ENCODE measurements at regions not wholly inside any gene's neighbourhood (a gene's known extent, or its start where the extent isn't known, plus 50 kb on each side); places are given as distances from the start of the nearest gene placed in this dataset.

DNA sequence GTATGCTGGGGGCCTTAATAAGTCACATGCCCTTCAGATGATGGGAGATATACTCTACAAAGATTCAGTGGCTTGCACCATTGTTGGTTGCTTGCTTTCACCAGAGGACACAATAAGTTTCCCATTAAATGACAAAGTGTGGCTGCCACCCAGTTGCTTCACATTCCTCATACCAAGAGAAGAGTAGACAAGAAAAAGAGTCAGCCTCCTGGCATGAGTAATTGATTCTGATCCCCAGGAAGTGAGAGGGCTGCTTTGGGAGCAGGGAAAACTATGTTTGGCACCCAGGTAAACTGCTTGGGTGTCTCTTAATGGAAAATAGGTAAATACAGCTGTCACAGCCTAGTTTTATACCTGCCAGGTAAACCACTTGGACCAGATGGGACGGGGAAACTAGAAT, 66.7 kb upstream of the IL6 start:
- Histone ChIP-seq H3K9me3 (ENCODE audit: insufficient read depth, low read depth) (no peaks in the 10 kb centered on the region), H3K4me1 (replicated peaks; ENCODE audit: insufficient read depth) (0 out of 2 replicates have a peak, but pooled peaks cover 9% of the 10 kb centered on the region), H3F3A (ENCODE audit: insufficient read depth, low read depth) (no peaks in the 10 kb centered on the region), H2AFZ (no peak overlapping the region), H3K9me2 (ENCODE audit: insufficient read depth) (no peaks in the 10 kb centered on the region), H3K27me3 (ENCODE audit: insufficient read depth, low read depth) (no peaks in the 10 kb centered on the region), H3K27ac (no peak overlapping the region), H3K36me3 (ENCODE audit: low read depth) (no peaks in the 10 kb centered on the region), H4K20me1 (ENCODE audit: insufficient read depth) (no peaks in the 10 kb centered on the region), H3K4me3 (no peak overlapping the region), H3K79me2 (ENCODE audit: low read depth) (no peaks in the 10 kb centered on the region), H3K4me2 (no peak overlapping the region)
- POLR2A ChIA-PET (ENCODE audit: unreplicated experiment): no interaction called here
- no TSS peak for BruUV-seq (replicated peaks)
- CTCF ChIA-PET: interaction anchor here (0.6 kb wide), 1 partner anchor 36 kb away, joined by 3 read pairs; no protein-coding TSS in a partner anchor
- DNase-seq: peak in 1 of 2 experiments; percentile 51
- intact Hi-C loops (cut with micrococcal nuclease; ENCODE audit: unreplicated experiment): no loop called here
- TF ChIP-seq, protein P1, sequence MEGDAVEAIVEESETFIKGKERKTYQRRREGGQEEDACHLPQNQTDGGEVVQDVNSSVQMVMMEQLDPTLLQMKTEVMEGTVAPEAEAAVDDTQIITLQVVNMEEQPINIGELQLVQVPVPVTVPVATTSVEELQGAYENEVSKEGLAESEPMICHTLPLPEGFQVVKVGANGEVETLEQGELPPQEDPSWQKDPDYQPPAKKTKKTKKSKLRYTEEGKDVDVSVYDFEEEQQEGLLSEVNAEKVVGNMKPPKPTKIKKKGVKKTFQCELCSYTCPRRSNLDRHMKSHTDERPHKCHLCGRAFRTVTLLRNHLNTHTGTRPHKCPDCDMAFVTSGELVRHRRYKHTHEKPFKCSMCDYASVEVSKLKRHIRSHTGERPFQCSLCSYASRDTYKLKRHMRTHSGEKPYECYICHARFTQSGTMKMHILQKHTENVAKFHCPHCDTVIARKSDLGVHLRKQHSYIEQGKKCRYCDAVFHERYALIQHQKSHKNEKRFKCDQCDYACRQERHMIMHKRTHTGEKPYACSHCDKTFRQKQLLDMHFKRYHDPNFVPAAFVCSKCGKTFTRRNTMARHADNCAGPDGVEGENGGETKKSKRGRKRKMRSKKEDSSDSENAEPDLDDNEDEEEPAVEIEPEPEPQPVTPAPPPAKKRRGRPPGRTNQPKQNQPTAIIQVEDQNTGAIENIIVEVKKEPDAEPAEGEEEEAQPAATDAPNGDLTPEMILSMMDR (conservative IDR thresholded peaks at IDR 0.05): no peak
- TF ChIP-seq EZH2 (IDR thresholded peaks at IDR 0.05; ENCODE audit: low read depth): no peak

DNA sequence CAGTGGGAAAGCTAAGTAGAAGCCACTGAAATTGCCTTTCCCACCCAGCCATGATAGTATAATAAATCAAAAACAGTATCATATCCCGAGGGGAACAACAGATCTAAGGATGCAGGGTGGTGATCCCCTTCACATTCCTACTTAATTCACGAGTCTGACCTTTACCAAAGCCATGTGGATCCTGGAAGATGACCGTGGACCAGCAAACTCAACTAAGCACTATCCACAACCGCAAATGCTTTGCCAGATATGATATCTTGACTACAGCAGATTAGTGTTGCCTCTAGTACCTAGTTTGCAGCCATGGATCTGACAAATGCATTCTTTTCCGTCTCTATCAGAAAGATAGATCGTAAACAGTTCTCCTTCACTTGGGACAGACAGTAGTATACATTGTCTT, 67.3 kb upstream of the IL6 start:
- no peak for DNase-seq
- Histone ChIP-seq H3K9me3 (ENCODE audit: insufficient read depth, low read depth) (no peaks in the 10 kb centered on the region), H4K20me1 (ENCODE audit: insufficient read depth) (no peaks in the 10 kb centered on the region), H3K4me2 (no peak overlapping the region), H3K27me3 (ENCODE audit: insufficient read depth, low read depth) (no peaks in the 10 kb centered on the region), H3K27ac (no peak overlapping the region), H3K4me1 (replicated peaks; ENCODE audit: insufficient read depth) (0 out of 2 replicates have a peak, but pooled peaks cover 9% of the 10 kb centered on the region), H3F3A (ENCODE audit: insufficient read depth, low read depth) (no peaks in the 10 kb centered on the region), H3K79me2 (ENCODE audit: low read depth) (no peaks in the 10 kb centered on the region), H2AFZ (no peak overlapping the region), H3K9me2 (ENCODE audit: insufficient read depth) (no peaks in the 10 kb centered on the region), H3K36me3 (ENCODE audit: low read depth) (no peaks in the 10 kb centered on the region), H3K4me3 (no peak overlapping the region)
- intact Hi-C loops (cut with micrococcal nuclease; ENCODE audit: unreplicated experiment): no loop called here
- POLR2A ChIA-PET (ENCODE audit: unreplicated experiment): no interaction called here
- no TSS peak for BruUV-seq (replicated peaks)
- CTCF ChIA-PET: interaction anchor here (0.6 kb wide), 1 partner anchor 37 kb away, joined by 3 read pairs; no protein-coding TSS in a partner anchor
- TF ChIP-seq, protein P1 (conservative IDR thresholded peaks at IDR 0.05): no peak

DNA sequence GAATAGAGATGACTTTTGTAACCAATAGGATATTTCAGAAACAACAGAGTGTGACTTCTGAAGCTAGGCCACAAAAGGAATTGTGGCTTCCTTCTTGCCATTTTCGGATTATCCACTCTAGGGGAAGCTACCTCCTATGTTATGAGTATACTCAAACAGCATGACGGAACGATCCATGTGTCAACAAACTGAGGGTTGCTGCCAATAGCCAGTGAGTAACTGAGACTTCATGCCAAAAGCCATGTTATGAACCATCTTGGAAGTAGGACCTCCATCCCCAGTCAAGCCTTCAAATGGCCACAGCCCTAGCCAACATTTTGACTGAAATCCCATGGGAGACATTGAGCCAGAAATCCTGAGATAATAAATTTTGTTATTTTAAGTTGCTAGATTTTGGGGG, 69.0 kb upstream of the IL6 start:
- no TSS peak for BruUV-seq (replicated peaks)
- ChIA-PET CTCF (no interaction called here), POLR2A (ENCODE audit: unreplicated experiment) (no interaction called here)
- H3K4me3 ChIP-seq: no peak overlapping the region
- TF ChIP-seq EZH2 (IDR thresholded peaks at IDR 0.05; ENCODE audit: low read depth): no peak
- TF ChIP-seq, protein P1 (conservative IDR thresholded peaks at IDR 0.05): no peak
- H3K4me2 ChIP-seq: no peak overlapping the region
- 0 out of 2 replicates have a peak, but pooled peaks cover 3% of the 10 kb centered on the region for H3K4me1 ChIP-seq (replicated peaks; ENCODE audit: insufficient read depth)
- H3F3A ChIP-seq (ENCODE audit: insufficient read depth, low read depth): no peaks in the 10 kb centered on the region
- no peaks in the 10 kb centered on the region for H3K9me3 ChIP-seq (ENCODE audit: insufficient read depth, low read depth)
- no peaks in the 10 kb centered on the region for H3K9me2 ChIP-seq (ENCODE audit: insufficient read depth)
- no peak overlapping the region for H2AFZ ChIP-seq
- no peaks in the 10 kb centered on the region for H3K27me3 ChIP-seq (ENCODE audit: insufficient read depth, low read depth)
- H4K20me1 ChIP-seq (ENCODE audit: insufficient read depth): no peaks in the 10 kb centered on the region
- intact Hi-C loops (cut with micrococcal nuclease; ENCODE audit: unreplicated experiment): no loop called here
- H3K27ac ChIP-seq: no peak overlapping the region
- H3K79me2 ChIP-seq (ENCODE audit: low read depth): no peaks in the 10 kb centered on the region
- DNase-seq: no peak
- no peaks in the 10 kb centered on the region for H3K36me3 ChIP-seq (ENCODE audit: low read depth)
